NCI-H446 treated with DMSO at 0.1 percent for 48 hours (cell line): ENCODE measurements at regions not wholly inside any gene's neighbourhood (a gene's known extent, or its start where the extent isn't known, plus 50 kb on each side); places are given as distances from the start of the nearest gene placed in this dataset.

Experiments
- DNase-seq: peaks from one replicate; lab custom pipeline; 2025; lab: John Stamatoyannopoulos, UW

DNA sequence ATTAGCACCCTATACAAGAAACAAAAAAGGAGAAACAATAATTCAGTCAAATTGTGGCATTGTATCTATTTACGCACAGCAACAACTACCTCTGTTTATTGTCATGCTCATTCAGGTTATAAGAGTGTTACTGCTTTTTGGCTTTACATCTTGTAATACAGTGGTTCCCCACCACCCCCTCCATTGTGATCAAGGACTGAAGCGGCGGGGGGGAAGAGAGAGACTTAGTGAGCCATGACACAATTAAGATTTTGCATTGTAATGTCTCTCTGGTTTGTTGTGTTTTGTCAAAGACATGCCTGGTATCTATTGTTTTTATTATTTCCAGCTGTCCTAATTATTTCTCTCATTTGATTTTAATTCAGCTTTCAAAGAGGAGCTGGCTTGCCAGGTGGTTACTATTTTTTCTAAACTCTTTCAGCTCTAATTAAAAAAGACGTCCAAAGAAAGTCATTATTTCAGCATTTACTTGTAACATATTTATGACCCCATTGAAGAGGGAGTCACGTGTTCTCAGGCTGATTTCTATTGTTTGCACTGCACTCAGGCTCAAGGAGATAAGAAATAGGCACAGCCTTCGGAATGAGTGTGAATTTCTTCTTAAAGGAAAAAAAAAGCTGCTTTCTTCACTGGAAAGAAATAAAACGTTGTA, 234.4 kb upstream of the TBL1XR1 start:
- no peak for DNase-seq

DNA sequence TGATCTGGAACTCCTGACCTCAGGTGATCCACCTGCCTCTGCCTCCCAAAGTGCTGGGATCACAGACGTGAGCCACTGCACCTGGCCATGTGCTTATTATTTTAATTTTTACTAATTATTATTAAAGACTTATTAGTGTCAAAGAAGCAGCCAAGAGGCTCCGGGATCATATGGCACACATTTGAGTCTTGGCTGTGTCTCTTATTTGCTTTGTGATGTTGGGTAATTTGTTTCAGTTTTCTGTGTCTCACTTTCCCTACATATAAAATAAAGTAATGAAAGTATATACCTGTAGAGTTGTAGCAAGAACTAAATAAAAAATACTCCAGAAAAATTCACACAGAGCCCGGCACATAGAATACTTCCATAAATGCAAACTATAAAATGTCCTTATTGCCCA, 238.0 kb upstream of the TBL1XR1 start:
- no peak for DNase-seq

DNA sequence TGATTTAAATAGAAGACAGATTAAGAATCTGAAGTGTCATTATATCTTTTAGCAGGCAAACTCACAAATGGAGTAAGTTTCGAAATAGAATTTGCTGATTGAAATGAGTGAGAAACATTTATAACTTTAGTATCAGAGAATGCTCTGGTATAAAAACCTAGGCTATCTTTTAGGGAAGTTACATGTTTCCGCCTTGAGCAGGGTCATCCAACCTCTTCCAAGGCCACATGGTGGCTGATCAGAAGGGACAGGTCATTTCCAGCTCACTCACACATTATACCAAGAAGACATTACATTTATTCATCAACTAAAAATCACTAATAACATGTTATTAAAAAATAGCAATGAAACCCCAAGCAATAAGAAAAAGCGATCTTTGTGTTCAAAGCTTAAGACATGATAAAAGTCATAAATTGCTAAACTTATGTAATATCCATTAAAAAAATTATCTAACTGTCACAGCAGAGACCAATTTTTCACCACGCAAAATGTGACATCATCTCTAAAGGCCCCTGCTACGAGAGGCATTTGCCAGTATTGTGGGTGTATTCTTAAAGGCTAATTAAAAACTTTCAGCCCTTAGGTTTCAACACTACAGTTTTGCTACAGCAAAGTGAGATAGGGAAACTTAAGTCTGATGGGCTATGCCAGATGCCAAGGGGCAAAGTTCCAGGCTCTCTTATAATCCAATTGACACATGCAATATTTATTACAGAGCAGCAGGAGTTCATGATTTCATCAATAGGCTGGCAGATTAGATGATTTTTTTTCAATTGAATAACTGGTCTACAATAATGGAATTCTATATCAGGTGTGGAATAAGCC, 240.4 kb upstream of the TBL1XR1 start:
- DNase-seq = peak; percentile 39

DNA sequence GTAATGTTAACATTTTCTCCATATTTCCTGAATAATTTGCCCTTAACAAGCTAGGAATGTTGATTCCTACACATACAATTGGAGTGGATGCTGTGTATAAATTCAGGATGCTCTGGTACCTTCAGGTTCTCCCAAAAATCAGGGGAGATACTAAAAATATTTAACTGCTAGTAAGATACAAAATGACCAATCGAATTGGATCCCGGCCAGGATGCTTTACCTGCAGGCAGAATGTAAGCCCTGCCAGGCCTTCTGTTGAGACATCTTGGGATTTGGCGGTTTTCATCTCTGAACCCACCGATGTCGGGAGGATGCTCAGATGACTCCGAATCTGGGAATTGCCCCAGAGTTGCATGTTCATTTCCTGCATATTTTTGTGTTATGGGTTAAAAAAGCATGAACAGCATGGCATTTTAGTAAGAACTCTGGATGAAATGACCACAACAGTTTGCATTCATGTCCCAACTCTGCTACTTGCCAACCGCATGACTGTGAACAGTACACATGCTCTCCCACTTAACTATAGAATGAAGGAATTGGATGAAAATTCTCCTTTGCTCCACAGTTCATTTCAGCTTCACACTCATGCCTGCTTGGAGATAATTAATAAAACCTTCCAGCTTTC, 241.4 kb upstream of the TBL1XR1 start:
- DNase-seq = no peak

DNA sequence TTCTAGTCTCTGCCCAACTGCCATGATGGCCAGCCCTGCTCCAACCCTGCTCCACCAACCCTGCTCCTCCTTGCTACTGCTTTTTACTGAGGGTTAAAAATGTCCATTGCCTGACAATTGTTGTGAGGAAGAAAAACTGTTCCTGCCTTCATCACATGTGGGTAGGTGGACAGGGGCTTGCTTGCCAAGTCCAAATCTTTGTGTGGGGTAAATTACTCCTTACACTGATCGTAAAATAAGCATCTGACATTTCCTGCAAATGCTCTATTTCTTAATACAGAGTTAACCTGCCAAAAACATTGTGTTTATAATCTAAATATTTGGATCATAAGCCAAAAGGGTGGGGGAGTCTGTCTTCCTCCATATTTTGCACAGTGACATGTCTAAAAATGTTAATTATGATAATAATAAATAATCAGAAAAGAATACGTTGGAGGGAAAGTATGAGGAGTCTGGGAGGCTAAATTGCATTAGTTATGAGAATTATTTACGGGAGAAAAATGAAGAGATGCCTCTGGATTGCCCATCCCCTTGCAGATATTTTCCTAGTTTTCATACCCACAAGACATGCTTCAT, 242.5 kb upstream of the TBL1XR1 start:
- peak; percentile 33 for DNase-seq

DNA sequence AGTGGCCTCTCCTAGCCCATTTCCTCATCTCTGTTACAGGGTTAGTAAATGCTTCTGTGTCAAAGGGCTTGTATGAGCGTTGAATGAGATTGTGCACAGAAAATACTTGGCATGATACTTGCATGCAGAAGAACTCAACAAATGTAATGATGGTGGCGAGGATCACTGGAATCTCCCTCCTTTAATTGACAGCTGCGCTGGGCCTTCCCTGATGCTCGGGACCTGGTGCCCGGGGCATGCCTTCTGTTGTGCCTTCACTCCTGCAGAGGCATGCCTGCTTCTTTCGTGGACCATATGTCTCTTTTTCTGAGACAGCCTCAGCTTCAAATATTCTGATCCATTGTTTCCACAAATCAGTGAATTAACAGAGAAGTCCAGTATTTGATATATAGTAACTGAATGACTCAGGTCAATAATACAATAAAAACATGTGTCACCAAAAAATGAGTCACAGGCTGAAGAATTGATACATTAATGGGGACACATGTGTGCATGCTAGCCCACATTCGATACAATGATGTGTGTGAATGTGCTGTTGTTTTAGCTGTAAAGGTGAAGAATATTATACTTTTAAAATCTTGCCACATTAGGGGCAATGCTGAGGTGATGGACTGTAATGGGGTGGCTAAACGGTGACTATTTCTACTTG, 243.3 kb upstream of the TBL1XR1 start:
- DNase-seq = peak; percentile 70

DNA sequence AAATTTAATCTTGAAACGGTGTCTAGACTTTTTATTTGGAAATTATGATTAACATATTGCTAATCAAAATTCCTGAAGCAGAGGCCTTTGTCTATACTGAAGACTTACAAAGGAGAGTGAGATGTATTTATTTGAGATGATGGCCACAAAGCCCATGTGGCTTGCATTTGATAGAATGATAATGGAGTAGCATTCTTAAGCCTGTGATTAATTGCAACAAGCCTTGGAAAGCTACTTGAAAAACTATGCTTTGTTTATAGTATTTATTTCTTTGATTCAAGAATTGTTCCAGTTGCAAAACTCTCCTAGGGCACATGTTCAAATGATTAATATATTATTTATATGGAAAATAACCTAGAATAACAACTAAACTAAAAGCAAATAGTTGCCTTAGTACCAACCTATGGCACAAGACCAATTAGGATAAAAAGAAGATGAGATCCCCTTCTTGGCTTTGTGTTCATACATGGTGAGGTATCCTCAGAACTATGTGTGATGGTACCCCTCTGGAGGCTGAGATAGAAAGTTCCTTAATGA, 244.1 kb upstream of the TBL1XR1 start:
- no peak for DNase-seq

DNA sequence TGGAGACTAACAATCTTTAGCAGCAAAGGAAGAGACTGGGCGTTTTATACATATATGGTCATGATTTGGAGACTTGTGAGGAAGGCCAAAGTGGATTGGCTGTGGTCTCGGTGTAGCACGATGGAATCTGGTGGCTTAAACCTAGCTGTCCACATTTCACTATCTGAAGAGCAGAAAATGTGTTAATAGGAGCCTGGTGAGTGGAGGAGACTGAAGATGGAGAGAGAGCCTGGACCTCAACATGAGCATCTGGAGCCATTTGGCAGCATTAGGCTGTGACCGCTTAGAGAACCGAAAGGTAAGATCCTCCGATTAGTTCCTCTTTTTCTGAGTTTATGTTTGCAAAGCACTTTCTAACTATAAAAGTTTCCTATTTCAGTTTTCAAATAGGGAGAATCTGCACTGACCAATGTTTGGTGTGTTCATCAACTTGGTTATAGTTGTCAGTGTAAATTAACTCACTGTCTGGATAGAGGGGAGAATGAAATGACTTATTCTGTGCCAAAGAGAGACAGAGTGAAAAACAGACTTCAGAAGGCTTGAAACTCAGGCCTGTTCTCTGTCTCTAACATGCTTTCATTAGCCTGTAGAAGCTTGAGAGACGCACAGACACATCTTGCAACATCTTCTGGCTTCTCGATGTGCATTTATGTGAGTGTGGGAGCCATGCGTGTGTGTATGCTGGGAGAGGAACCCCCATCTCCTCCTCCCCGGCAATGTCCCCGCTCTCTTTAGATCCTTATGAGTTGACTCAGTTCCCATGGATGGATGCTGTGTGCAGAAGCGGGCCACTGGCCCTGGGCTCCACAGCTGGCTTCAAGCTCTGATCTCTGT, 244.7 kb upstream of the TBL1XR1 start:
- DNase-seq = no peak

DNA sequence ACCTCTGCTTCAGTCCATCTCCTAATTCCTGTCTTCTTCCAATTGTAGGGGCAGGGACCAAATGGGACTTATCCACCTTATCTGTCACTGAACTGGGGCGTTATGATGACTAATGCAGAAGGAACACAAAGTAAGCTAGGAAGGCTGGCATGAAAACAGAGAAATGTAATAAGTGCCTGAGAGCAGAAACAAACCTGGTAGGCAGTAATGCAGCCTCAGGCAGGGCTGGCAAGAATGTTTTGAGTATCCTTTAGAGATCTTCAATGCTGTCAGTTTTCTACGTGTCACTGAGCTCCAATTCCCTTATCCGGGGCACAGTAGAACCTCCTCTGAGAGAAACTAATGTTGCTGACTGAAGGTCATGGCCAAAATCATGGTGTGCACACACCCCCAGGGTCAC, 246.2 kb upstream of the TBL1XR1 start:
- DNase-seq = no peak

DNA sequence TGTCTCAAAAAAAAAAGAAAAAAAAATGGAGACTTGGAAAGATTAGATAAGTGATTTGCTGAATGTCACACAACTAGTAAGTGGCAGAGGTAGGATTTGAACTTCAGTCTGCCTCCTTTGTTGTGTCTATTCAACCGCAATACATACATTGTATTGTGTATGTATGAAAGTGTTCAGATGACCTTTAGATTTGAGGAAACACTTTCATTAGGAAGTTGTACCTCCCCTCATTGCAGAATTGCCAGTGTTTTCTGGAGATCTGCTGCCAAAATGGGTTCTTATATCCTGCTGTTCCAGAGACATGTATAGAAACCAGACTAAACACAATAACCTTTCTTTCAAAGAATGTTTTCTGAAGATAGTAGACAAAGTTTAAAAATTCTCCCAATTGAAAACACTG, 247.4 kb upstream of the TBL1XR1 start:
- no peak for DNase-seq

DNA sequence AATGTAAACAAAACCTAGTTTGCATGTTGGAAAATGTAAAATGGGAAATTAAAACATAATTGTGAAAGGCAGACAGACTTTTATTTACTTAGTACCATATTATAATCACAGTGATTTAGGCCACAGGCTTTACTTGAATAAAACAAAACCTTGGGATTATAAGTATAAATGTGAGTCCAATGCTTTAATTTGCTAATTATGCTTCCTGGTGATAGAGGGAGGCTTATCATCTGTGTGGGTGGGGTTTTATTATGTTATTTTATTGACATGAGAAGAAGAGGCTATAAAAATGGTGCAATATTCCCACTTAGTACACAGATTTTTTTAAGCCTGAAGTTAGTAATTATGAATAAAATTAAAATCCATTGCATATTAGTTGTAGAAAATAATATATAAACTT, 248.3 kb upstream of the TBL1XR1 start:
- no peak for DNase-seq

DNA sequence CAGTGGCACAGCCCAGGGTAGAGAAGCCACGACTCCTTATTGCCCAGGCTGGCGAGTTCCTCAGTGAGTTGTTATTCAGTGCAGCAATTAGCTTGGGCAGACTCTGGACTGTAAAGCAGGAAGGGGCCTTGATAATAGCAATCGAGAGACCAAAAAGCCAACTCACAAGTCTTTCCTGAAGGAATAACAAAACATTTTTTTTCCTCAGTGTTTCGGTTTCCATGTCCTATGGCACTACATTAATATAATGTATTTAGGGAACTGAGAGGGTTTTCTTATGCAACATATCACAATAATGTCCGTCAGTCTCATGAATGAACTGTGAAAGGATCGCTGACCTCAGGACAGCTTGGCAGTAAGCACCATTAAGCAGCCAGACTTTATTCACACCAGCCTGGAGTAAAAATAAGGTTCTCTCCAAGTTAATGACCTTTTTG, 248.9 kb upstream of the TBL1XR1 start:
- no peak for DNase-seq

DNA sequence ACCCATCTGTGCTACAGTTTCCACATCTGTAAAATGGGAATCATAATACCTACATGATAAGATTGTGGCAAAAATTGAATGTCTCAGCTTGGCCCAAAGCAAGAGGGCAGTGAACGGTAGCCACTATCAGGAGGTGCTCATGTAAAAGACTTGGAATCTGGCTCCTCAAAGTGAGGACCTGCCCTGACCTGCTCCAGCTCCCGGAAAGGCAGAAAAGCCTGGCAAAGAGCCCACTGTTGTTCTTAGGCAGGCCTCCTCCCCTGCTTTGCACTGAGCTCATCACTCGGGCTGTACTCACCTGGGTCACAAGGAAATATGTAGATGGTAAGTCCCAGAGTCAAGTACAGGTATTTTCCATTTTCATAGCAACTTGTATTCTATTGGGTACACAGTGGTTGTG, 250.7 kb upstream of the TBL1XR1 start:
- no peak for DNase-seq

DNA sequence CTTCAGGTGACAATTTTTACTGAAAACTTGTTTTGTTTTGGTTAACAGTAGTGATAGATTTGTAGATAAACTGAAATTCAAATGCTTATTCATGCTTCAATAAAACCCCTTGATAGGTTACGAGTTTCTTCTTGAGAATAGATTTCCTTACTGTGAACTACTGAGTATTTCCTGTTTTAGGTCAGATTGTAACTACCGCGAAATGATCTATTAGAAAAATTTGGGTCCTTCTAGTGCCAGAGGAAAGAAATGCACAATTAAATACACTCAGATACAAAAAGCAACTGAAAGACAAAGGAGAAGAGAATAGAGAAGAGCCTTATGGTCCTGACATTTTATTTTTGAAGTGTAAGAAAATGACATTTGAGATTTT, 251.7 kb upstream of the TBL1XR1 start:
- DNase-seq = no peak

DNA sequence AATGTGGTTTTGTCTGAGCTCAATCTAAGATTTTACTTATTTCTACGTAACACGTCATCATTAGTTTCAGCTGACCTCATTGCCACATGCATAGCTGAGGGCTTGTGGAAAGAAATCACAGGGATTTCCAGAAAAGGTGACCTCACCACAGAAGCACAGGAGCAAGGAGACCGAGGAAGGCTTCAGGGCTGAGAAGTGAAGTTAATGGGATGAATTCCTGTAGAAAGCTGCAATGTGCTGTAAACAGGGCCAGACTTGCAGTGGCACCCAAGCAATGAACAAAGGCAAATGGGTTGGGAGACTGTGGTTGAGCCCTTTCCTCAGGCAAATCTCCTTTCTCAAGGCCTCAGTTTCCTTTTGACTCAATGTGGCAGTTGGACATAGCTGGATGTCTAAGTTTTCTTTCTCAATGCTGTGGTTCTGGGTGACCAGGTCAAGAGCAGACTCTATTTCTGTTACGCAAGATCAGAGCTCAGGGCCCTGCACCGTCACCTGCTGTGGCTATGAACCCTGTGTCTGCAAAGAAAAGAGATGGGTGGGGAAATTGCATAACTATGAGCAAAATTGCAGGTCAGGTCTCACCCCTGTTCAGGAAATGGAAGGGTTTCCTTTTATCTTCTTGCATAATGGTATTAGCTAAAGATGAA, 252.2 kb upstream of the TBL1XR1 start:
- no peak for DNase-seq

DNA sequence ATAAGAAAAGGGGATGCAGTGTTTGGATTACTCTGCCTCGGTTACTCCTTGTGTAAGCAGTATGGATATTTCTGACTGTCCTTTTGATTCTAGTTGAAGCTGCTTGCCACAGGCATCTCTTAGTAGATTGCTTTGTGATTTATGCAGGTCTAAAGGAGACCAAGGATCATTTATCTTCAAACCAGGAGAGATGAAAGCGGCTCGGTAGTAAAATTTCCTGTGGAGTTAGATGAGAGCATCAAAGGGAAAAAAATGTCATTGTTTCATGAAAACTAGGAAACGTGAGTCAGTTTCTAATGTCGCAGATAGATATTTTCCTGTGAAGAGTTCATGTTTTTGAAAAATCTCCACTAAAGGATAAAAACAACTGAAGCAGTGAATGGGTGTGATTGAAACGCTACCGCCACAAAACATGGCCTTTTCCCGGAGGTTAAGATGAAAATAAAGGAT, 254.0 kb upstream of the TBL1XR1 start:
- no peak for DNase-seq

DNA sequence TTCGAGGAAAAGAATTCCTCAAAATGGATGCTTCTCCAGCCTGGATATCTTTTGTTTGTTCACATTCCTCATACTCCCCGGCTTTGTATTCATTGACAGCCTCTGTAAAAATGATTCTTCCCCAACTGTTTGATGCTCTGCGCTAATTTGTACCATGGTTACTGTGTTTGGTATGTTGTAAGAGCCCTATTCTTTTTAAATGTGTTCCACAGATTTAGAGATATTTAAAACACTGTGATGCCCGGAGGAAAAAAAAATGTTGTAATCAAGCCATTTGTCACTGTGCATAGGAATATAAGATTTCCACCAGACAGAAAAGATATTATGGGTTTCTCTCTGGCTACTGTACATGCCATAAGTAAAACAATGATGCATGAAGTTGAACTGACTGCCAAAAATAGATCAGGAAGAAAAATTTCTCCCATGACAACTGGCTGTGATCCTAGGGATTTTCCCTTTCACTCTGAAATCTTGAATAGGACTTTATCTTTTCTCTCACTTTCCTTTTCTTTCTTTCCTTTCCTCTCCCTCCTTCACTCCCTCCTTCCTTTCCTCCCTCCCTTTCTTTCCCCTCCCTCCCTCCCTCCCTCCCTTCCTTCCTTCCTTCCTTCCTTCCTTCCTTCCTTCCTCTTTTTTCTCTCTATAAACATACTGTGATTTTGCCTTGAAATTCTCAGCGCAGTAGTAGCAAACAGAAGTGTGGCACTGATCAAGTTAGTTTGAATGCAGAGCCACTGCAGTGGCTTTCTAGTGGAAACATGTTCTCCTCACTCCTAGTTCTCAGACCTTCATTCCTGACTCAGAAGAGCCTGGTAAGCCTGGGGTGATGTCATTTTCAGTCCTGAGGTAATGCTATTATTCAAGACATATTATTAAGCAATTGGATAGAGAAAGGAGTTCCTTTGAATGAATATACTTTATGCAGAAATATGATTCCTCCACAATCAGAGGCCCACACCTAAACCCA, 254.9 kb upstream of the TBL1XR1 start:
- DNase-seq = peak; percentile 53

DNA sequence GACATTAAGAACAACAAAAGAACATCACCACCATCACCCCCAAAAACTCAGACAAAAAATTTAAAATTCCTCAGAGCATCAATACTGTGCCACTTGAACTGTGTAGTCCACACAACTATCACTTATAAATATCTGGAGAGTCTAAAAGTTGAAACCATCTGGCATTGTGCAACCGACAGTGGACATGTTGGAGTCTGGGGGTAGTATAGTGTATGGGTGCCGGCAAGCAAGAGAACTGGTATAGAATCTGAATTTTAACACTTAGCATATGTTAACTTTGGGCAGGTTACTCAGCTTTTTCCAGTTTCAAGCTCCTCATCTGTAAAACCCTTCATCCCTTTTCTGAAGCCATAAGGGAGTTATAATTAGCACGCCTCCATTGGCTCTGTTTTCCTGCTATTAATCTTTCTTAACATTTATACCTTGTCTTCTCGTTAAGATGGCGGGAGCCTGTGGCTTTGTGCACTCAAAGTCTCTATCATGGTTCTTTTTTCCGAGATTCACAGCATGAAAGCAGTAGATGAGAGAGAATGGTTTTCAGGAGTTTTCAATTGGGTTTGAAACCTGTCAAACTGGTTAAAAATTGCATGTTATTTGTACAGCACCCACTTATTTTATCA, 255.7 kb upstream of the TBL1XR1 start:
- DNase-seq = no peak

DNA sequence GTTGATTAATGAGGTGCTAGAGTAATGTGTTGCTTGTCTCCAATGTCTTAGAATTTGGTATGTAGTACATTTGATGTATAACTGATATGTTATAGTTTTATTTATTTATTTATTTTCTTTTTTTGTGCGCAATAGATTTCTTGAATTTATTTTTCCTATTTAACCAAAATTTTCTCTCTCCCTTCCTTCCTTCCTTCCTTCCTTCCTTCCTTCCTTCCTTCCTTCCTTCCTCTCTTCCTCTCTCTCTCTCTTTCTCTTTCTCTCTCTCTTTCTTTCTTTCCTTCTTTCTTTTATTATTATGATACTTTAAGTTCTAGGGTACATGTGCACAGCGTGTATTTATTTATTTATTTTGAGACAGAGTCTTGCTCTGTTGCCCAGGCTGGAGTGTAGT, 256.2 kb upstream of the TBL1XR1 start:
- DNase-seq = no peak
